ENCODE measurements at regions not wholly inside any gene's neighbourhood (a gene's known extent, or its start where the extent isn't known, plus 50 kb on each side); places are given as distances from the start of the nearest gene placed in this dataset.

DNA sequence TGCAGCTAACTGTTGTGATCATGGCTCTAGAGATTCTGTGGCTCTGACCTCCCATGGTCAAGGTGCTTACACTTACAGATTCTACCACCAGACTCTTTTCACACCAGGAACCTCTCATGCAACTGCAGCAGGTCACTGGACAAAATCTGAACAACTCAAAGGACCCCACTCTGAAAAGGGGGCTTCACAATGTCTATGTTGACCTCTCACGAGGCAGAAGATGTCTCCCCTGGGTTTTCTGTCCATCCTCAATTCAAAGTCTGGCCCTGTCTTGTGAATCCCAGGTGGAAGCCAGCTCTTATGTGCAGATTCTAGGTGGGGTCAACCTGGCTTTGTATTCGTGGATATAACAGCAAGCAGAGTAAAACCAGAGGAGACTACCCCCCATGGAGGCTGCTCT, 118.6 kb upstream of the ZNF479 start:
- DNase-seq (ENCODE audit: low spot score), result no peak

DNA sequence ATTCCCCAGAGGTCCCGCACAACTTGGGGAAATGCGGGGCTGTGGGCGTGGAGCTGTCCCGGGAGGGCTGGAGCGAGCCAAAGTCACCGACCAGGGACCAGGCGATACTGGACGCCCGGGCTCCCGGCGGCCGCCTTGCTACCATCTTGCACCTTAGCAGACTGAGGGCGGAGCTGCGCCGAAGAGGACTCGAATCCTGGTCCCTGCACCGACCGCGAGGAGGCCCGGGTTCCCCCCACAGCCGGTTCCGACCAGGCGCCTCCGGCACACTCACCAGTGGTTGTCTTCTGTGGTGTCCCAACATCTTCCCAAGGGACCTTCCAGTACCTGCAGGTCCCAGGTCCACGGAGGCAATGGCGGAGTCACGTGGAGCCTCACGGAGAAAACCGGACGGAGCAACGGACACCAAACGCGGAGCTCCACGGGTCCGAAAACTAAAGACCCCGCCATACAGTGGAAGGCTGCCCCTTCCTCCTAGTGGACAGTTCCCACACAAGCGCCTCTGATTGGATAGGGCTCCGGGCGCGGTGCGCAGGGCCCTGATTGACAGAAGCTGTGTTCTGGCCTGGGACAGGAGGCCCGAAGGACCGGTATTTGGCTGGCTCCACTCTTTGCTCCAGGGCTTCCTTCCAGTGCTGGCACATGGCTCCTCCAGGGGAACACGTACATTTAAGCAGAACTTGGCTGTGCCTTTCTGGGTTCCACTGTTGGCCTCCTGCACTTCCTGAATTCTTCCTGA, 124.6 kb upstream of the ZNF479 start:
- no peak for DNase-seq (ENCODE audit: low spot score)

DNA sequence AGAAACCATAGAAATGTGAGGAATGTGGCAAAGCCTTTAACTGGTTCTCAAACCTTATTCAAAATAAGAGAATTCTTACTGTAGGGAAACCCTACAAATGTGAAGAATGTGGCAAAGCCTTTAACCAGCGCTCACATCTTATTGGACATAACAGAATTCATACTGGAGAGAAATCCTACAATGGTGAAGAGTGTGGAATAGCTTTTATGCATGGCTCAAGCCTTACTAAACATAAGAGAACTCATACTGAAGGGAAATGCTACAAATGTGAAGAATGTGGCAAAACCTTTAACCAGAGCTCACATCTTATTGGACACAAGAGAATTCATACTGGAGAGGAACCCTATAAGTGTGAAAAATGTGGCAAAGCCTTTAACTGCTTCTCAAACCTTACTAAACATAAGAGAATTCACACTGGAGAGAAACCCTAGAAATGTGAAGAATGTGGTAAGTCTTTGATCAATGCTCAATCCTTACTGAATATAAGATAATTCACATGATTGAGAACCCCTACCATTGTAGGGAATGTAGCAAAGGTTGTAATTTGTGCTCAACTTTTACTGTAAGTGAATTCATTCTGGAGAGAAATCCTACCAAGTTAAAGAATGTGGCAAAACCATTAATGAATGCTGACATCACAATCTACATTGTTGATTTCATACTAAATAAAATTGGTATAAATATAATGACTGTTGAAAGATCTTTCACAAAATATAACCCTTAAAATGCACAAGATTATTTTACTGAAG, 142.5 kb upstream of the ZNF479 start:
- peak; percentile 1 for DNase-seq (ENCODE audit: low spot score)

DNA sequence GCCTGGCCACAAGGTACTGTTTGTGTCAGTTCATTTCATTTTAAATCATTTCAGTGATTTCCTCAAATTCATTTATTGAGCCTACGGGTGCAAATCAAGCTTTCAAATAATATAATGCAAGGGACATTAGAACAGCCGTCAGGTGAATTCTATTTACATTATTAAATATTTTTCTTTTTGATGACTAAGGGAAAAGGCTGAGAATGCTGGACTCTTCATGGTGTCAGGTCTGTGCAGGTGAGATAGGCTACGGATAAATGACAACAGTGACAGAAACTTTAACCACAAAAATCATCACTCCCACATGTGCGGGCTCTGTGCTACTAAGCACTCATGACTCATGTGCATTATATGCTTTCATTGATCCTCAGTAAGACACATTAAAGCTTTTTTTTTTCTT, 149.2 kb upstream of the ZNF716 start:
- no peak for DNase-seq (ENCODE audit: low spot score)

DNA sequence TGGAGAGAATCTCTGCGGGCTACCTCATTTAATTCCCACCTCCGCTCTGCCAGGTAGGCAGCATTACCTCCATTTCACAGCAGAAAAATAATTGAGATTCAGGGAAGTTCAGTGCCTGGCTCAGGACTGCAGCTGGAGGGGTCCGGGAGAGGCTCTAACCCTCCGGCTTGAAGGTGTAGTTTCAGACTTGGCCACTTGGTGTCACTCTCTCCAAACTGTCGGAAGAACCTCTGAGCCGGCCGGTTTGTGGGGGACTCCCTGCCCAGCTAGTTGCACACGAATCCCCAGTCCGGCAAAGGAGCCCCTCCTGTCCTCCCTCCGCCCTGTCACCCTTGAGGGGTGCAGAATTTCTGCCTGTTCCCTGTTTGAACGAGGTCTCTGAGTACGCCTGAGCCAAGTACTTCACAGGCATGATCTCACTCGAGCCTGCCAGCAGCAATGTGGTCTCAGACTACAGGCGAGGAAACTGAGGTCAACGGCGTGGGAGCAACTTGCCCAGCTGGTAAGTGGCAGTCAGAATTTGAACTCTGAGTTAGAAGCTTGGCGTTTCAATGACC, 144.7 kb upstream of the ZNF716 start:
- peak; percentile 5 for DNase-seq (ENCODE audit: low spot score)

DNA sequence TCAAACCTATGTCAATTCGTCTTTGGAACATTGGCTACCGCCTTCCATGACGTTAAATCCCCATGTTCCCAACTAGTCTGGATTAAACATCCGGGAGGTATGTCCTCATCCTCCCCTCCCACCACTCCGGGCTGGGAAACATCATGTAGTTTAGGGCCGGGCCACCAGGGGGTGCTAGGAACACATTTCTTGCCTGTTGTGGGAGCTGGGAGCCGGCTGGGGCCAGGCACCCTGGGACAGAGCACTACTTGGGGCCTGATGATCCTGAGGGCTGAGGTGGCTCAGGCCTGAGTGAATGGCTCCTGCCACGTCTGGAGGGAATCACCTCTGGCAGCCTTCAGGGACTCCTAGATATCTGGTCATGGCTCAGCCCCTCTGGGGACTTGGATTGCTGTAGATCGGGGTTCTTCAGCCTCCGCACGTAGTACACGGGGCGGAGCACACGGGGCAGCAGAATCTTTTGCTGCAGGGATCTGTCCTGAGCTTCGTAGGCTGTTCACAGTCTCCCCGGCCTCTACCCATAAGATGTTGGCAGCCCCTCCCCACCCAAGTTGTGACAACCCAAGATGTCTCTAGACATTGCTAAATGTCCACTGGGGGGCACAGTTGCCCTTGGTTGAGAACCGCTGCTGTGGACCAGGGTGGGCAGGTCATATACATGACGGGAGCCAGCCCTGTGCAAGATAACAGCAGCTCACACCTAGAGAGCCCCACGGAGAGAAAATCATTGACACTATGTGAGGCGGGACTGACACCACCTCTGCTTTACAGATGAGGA, 141.2 kb upstream of the ZNF716 start:
- peak; percentile 6 for DNase-seq (ENCODE audit: low spot score)

DNA sequence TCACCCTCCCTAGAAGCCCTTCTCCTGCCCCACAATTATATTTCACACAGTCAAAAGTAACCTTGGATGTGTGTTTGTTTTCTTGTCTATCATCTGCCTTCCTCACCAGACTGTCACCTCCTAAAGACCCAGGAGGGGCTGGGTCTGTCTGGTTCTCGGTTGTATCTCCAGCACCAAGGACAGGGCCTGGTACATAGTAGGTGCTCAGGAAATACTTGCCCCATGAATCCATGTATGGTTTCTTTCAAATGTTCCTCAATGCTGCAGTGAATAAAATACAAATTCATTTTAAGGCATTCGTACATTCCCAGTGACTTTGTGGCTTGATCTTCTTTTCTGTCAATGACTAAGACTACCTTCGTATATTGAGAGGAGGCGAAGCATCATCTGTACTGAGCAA, 122.9 kb upstream of the ZNF716 start:
- DNase-seq (ENCODE audit: low spot score), result no peak

DNA sequence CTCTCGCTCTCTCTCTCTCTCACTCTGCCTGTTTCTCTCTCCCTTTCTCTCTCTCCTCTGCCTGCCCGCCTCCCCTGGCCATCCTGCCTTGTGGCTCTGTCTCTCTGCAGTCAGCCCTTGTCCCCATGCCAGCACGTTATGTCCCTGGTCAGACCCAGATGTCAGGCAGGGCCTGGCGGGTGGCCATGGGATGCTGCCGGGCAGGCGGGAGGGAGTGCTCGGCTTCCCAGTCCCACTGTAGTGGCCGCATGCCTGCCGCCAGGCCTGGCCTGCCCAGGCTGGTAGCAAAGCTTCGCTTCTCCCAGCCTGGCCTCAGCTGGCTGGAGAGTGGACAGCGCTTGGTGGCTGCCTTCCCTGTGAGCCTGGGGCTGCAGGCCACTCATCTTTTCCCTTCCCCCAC, 121.5 kb upstream of the ZNF716 start:
- DNase-seq (ENCODE audit: low spot score), result no peak

DNA sequence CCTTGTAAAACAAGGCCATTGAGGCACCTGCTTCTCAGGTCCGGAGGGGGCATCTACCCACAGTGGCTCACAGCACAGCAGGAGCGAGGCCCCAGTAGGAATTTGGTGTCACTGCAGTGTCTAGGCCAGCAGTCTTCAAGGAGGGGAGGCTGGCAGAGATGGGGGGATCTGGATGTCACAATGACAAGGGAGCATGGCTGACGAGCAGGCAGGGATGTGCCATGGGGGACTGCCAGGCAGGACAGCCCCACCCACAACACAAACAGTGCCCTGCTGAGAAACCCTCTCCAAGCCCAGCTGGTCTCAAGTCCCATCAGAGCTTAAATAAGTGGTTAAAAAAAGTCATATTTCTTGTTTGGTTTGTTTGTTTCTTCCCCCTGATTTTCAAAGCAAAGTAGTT, 121.0 kb upstream of the ZNF716 start:
- no peak for DNase-seq (ENCODE audit: low spot score)

DNA sequence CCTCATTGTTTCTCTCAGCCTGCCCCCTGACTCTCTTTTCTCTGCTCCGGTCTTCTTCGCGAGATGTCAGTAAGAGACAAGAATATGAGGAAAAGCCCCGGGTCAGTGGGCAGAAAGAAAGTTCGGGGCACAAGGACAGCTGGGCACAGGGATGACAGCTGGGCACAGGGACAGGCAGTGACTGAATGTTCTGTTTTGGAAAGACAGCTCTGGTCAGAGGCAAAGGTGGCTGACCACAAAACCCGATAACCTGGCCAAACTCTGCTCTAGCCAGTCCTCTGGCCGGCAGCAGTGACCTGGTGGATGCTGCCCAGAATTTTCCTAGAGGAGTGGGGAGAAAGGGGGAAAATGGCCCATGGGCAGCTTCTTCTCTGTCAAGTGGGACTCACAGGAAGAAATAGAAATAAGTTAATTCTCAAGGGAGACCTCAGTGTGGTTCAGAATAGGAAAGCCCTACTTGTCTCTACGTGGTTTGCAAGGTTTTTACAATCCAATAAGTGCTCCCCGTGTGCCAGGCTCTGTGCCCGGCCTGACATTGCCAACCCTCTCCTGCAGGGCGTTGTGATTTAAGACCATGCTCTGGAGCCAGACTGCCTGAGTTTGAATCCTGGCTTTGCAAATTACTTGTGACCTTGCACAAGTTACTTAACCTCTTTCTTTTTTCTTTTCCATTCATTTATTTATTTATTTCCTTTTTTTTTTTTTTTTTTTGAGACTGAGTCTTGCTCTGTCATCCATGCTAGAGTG, 110.6 kb upstream of the ZNF716 start:
- no peak for DNase-seq (ENCODE audit: low spot score)

DNA sequence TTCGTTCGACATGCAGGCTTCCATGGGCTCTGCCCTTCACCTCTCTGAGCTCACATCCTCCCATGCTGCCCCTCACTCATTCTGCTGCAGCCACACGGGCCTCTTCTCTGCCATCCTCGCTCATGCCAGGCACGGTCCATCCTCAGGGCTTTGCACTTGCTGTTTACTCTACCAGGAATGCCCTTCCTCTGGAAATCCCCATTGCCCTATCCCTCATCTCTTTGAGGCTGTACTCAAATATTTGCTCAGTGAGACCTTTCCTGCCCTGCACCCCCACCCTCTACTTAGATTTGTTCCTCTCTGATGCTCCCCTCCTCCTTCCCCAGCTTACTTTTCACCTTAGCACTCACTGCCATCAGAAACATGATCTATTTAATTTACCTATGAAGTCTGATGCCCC, 107.0 kb upstream of the ZNF716 start:
- DNase-seq (ENCODE audit: low spot score), result no peak

DNA sequence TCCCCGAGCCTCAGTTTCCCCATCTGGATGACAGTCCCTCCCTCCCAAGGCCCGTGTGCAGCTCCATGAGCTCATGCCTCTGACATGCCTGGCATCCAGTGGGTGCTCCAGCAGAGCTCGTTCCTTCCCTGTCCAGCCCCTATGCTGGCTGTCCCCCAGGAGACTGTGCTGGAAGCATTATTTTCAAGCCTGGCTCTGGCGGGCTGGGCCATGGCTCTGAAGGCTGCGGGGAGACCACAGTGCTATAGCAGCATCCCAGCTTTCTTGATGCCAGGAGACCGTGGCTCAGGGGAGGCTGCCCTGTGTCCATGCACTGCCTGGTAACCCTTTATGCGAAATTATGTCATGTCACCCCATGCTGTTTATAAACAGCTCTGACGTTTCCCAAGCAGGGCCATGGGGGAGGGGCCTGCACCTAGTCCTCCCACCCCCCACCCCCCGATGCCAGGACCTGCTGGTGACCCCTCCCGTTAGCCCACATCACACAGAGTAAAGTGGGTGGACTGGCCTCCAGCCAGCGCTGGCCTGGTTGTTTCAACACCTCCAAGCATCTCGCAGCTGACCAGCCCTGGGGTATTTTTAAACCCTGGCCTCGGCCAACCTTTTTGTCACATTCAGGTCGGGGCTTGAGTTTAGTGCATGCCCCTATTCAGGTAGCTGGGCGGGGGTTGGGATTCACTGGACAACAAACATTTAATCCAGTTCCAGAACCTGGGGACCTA, 105.9 kb upstream of the ZNF716 start:
- no peak for DNase-seq (ENCODE audit: low spot score)

DNA sequence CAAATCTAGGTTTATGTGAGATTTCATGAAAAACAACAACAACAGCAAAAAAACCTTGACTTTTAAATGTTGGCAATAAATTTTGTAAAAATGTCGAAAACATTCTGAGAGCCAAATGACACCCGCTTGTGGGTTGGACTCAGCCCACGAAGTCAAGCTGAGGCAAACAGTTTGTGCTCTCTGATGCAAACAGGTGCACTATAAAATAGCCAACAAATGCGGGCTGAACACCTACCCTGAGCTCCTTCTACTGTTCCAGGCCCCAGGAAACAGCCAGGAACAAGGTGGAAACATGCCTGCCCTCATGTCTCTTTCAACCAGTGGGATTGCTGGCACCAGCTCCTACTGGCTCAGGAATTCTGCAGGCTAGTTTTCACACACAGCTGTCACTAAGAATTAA, 105.0 kb upstream of the ZNF716 start:
- no peak for DNase-seq (ENCODE audit: low spot score)

DNA sequence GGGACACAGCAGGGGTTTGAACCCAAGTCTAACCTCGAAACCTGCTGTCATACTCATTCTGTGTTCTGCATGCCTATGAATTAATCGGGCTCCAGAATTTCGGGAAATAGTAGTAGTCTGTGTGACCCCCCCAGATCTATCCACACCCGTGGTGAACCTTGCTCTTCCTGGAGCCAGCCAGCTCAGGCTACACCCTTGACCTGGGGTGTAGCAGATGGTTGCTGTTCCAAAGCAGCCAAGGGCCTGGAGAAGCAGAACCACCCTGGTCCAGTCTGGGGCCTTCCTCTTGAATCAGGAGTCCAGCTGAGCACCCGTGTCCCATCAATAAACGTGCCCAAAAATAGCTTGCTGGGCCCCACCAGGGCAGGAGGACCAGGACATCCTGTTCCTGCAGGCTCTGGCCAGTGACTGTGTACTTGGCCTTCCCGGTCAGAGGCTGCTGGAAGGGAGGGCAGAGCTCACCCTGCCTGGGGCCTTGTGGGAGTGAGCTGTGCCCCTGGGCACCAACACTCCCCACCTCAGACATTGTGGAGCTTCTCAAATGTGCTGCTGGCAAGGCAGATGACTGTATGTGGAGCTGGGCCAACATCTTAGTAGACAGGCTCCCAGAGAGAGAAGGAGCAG, 101.2 kb upstream of the ZNF716 start:
- no peak for DNase-seq (ENCODE audit: low spot score)

DNA sequence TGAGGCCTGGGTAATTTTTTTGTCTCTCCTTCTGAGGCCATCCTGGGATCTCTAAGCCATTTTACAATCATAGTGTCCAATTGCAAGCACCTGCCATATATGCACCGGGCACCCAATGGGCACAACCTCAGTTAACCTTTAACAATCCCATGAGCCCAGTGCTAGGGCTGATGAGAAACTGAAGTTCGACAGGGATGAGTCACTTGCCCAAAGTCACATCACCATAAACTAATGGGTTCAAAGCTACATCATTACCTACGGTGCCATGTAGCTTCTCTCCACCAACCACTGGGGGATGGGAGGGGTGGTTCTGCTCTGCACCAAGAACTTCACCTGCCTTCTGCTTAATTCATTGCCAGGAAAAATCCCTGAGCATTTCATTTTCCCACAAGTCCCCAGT, 95.8 kb upstream of the ZNF716 start:
- DNase-seq (ENCODE audit: low spot score), result no peak

DNA sequence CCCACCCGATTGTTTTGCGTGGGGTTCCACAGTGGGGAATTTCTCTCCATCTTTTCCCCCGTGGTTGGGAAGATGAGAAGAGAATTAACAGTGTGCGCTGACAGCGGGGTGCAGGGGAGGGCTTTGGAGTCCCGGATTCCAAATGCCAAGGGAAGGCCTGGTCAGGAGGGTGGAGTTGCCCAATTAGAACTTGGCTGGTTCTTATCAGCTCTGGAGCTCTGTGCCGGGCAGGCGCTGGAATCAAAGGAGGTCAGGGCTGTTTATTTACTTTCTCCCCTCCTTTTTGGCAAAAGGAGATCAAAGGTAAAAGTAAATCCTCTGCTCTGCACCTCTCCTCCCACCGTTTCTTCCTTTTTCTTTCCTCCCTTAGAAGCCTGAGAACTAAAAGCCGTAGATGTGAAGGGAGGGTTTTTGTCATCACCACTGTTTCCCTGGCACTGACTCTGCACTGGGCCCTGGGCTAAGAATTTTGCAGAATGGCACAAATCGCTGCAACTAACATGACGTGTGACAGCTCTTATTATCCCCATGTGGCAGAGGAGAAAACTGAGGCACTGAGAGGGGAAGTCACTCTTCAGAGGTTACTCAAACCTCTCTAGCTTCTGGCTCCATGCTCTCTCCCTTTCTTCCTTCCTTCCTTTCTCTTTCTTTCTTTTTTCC, 95.2 kb upstream of the ZNF716 start:
- no peak for DNase-seq (ENCODE audit: low spot score)

DNA sequence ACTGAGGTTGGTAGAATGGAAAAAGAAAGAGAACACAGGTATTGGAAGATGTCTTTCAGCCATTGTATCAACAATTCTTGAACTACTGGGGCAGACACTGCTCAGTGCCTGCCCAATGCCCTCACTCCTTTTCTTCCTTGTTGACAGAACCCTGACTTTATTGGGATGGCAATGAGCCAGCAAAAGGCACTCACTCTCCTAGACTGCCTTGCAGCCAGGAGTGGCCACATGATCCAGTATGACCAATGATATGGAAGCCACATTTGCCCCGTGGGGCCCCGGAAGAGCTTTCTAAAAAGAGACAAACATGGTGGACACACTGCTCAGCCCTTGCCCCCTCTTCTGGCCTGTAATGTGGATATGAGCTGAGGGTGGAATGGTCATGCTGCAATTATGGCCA, 88.6 kb upstream of the ZNF716 start:
- DNase-seq (ENCODE audit: low spot score), result no peak

DNA sequence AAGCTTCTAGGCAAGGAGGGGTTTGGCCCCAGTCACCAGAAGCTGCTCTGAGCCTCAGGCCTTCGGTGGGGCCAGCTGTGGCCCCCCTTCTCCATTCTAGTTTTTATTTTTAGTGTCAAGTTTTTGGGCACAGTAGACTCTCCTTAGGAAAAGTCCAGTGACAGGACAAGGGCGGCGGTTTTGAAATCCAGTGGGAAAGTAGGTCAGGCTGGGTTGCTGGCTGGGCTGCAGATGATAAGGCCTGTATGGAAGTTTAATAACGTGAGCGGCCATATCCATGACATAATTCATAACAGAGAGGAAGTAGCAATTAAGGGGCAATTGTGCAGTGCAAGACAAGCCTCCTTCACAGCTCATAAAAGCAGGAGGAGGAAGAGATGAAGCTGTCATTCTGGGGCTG, 87.1 kb upstream of the ZNF716 start:
- no peak for DNase-seq (ENCODE audit: low spot score)

DNA sequence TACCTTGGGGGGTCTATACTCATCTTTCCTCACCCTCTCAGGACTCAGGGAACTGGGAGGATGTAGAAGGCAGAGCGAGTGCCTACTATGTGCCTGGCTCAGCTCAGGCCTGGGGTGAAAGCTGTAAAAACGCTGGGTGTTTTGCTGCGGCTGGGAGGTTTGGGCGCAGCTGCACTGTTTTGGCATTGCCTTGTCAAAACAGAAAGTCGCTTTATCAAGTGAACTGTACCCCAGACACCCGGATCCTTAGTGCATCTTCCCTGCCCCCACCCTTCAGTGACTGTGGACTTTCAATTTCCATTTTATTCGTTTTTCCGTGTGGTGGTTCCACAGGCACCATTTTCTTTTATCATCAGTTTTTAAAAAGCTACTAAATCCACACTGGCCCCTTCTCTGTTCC, 86.7 kb upstream of the ZNF716 start:
- no peak for DNase-seq (ENCODE audit: low spot score)
